Progenitor cell of endocrine pancreas (in vitro differentiated cells): ENCODE measurements at regions not wholly inside any gene's neighbourhood (a gene's known extent, or its start where the extent isn't known, plus 50 kb on each side); places are given as distances from the start of the nearest gene placed in this dataset.

ENCODE experiments used
- DNase-seq: peaks from one replicate; pipeline ENCODE4 v3.0.0; 2021; ENCODE audit warnings: low spot score; ENCODE audit not compliant: unreplicated experiment
- H3K27ac Mint-ChIP-seq: 2 replicates; pipeline ENCODE4 v1.8.0; 2021; ENCODE audit warnings: mild to moderate bottlenecking, moderate library complexity, mixed read lengths
- H3K27me3 Mint-ChIP-seq: 2 replicates; pipeline ENCODE4 v1.8.0; 2021; ENCODE audit warnings: mixed read lengths
- H3K36me3 Mint-ChIP-seq: 2 replicates; pipeline ENCODE4 v1.8.0; 2022; ENCODE audit warnings: mixed read lengths; ENCODE audit not compliant: insufficient read depth
- H3K4me1 Mint-ChIP-seq: 2 replicates; pipeline ENCODE4 v1.8.0; 2021; ENCODE audit warnings: low read depth, mixed read lengths
- H3K4me3 Mint-ChIP-seq: 2 replicates; pipeline ENCODE4 v1.8.0; 2021; ENCODE audit warnings: low read depth, mild to moderate bottlenecking, moderate library complexity, mixed read lengths
- H3K9me3 Mint-ChIP-seq: 2 replicates; pipeline ENCODE4 v1.8.0; 2021; ENCODE audit warnings: low read depth, mixed read lengths
- CTCF ChIP-seq: fragments of 200-600 bp; sonication (generic); IDR thresholded peaks from one replicate; pipeline ENCODE4 v1.5.0; 2021; ENCODE audit warnings: antibody characterized with exemption, mild to moderate bottlenecking; ENCODE audit not compliant: unreplicated experiment

- no peaks in the 10 kb centered on the region for H3K9me3 Mint-ChIP-seq
- no peak overlapping the region for H3K4me3 Mint-ChIP-seq
- H3K4me1 Mint-ChIP-seq = peaks cover 7% of the 10 kb centered on the region
- no peaks in the 10 kb centered on the region for H3K27me3 Mint-ChIP-seq
- no peaks in the 10 kb centered on the region for H3K36me3 Mint-ChIP-seq
- no peak overlapping the region for H3K27ac Mint-ChIP-seq
- TF ChIP-seq CTCF = no peak
- no peak for DNase-seq
These were observed 392.5 kb downstream of the IRS1 start for GRCh38 chr2:226407135-226407534.

GRCh38 chr2:226405465-226405864 lies 394.2 kb downstream of the IRS1 start:
- Mint-ChIP-seq H3K9me3 (peaks cover 1% of the 10 kb centered on the region), H3K4me1 (peaks cover 7% of the 10 kb centered on the region), H3K27ac (peak overlapping the region; percentile 1), H3K4me3 (no peak overlapping the region), H3K27me3 (no peaks in the 10 kb centered on the region), H3K36me3 (no peaks in the 10 kb centered on the region)
- DNase-seq = no peak
- TF ChIP-seq CTCF = no peak

- H3K4me3 Mint-ChIP-seq = no peak overlapping the region
- no peaks in the 10 kb centered on the region for H3K36me3 Mint-ChIP-seq
- no peak overlapping the region for H3K27ac Mint-ChIP-seq
- no peaks in the 10 kb centered on the region for H3K27me3 Mint-ChIP-seq
- peaks cover 4% of the 10 kb centered on the region for H3K9me3 Mint-ChIP-seq
- no peak for TF ChIP-seq CTCF
- peaks cover 5% of the 10 kb centered on the region for H3K4me1 Mint-ChIP-seq
- no peak for DNase-seq
These were observed 396.3 kb downstream of the IRS1 start for GRCh38 chr2:226403369-226403768.

- Mint-ChIP-seq H3K27me3 (no peaks in the 10 kb centered on the region), H3K4me1 (peaks cover 5% of the 10 kb centered on the region), H3K9me3 (peaks cover 4% of the 10 kb centered on the region), H3K36me3 (no peaks in the 10 kb centered on the region), H3K27ac (no peak overlapping the region), H3K4me3 (no peak overlapping the region)
- no peak for TF ChIP-seq CTCF
- no peak for DNase-seq
These were observed 400.6 kb downstream of the IRS1 start for GRCh38 chr2:226399006-226399405.

- peaks cover 1% of the 10 kb centered on the region for H3K4me1 Mint-ChIP-seq
- no peak for DNase-seq
- H3K4me3 Mint-ChIP-seq = no peak overlapping the region
- no peak overlapping the region for H3K27ac Mint-ChIP-seq
- no peaks in the 10 kb centered on the region for H3K36me3 Mint-ChIP-seq
- no peak for TF ChIP-seq CTCF
- H3K9me3 Mint-ChIP-seq = peaks cover 4% of the 10 kb centered on the region
- no peaks in the 10 kb centered on the region for H3K27me3 Mint-ChIP-seq
These were observed 401.0 kb downstream of the IRS1 start for GRCh38 chr2:226398580-226398979.

- DNase-seq = no peak
- Mint-ChIP-seq H3K9me3 (peaks cover 4% of the 10 kb centered on the region), H3K4me3 (no peak overlapping the region), H3K36me3 (no peaks in the 10 kb centered on the region), H3K27me3 (no peaks in the 10 kb centered on the region), H3K4me1 (no peaks in the 10 kb centered on the region), H3K27ac (no peak overlapping the region)
- TF ChIP-seq CTCF = no peak
These were observed 403.1 kb downstream of the IRS1 start for GRCh38 chr2:226396541-226396940.
